CD4-positive, alpha-beta T cell treated with Interleukin-12 subunit alpha and Interleukin-12 subunit beta, for 1 hour (primary cell): ENCODE measurements at regions not wholly inside any gene's neighbourhood (a gene's known extent, or its start where the extent isn't known, plus 50 kb on each side); places are given as distances from the start of the nearest gene placed in this dataset.

ENCODE experiments used
- DNase-seq: peaks from one replicate; pipeline ENCODE4 v3.0.0-alpha.2; 2020

- DNase-seq = peak; percentile 2
Measured at GRCh38 chrX:30504309-30504708, 73.3 kb downstream of the TASL start.

DNA sequence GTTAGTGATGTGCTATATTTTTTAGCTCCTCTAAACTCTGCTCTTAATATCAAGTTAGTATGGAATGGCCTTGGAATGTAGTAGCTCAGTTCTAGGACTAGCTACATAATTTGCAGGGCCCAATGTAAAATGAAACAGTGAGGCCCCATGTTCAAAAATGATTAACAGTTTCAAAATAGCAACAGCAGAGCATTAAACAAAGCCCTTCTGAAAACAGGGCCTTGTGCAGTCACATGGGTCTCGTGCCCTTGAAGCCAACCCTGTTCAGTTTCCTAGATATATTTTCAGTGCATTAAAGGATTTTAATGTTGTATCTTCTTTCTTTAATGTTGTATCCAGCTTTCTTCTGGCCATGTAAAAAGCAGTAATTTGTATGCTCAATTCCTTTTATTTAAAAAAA, 82.1 kb downstream of the TASL start:
- no peak for DNase-seq

GRCh38 chrX:30493348-30493747, 84.2 kb downstream of the TASL start:
- no peak for DNase-seq

DNA sequence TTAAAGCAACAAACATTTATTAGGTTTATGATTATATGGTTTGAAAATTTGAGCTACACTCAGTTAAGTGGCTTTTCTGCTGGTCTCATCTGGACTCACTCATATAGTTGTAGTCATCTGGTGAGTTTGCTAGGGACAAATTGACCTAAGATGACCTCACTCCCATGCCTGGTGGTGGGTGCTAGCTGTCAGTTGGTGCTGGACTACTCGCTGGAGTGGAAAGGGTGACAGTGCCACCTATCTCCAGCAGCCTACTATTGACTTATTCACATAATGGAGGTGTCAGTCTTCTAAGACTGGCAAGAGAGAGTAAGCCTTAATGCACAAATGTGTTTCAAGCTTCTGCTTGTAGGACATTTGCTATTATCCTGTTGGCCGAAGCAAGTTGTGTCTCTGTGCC, 88.2 kb downstream of the TASL start:
- DNase-seq = no peak

GRCh38 chrX:30488092-30488491, 89.5 kb downstream of the TASL start:
- DNase-seq = no peak

DNA sequence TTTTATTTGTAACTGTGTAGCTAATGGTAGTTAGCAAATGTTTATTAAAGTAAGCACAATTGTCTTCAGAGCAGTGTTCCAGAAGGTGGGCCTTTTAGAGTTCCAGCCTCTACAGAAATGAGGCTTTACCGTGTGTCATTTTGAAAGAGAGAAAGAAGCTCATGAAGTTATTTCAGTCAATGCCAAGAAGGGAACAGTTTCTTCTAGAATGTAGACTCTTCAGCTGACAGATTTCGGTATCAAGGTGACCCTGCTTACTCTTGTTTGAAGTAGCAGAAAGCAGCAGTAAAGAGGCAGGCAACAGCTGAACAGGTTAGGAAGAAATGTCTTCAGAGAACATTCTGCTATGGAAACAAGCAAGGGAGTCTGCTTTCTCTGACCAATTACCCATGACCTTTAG, 93.6 kb downstream of the TASL start:
- DNase-seq = no peak

DNA sequence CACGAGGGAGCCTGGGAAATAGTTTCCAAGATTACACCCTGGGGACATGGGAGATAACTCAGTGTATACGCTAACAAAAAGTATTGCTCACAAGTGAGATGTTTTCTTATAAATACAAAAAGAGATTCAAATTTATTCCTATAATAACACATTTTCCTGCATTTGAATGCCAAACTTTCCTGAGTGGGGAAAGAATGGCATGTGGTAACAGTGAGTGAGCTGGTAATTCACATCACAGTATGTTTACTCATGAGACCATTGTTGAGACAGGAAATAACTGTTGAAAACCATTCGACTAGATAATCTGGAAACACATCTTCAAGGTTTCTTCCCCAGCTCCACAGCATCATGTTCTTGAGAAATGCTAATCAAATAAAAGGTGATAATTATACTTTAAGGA, 109.1 kb downstream of the TASL start:
- no peak for DNase-seq
